Testis (tissue), 2 donors: ENCODE measurements at regions not wholly inside any gene's neighbourhood (a gene's known extent, or its start where the extent isn't known, plus 50 kb on each side); places are given as distances from the start of the nearest gene placed in this dataset.

Experiments used
- DNase-seq: peaks from one replicate; pipeline ENCODE4 v3.0.0-alpha.2; 2019
- H3K27ac ChIP-seq, 2 donors: fragments of 200-600 bp; sonication (generic); one replicate each; pipeline ENCODE4 v1.5.1; 2019
- H3K27me3 ChIP-seq: fragments of 200-600 bp; sonication (generic); one replicate; pipeline ENCODE4 v1.5.1; 2019
- H3K36me3 ChIP-seq: fragments of 200-600 bp; sonication (generic); one replicate; pipeline ENCODE4 v1.5.1; 2017; ENCODE audit warnings: low read depth; ENCODE audit errors: missing control alignments
- H3K4me1 ChIP-seq: fragments of 200-600 bp; sonication (generic); one replicate; pipeline ENCODE4 v1.5.1; 2019
- H3K4me3 ChIP-seq, 2 donors: fragments of 200-600 bp; sonication (generic); one replicate each; pipeline ENCODE4 v1.5.1; 2017 to 2019
- H3K9me3 ChIP-seq: fragments of 200-600 bp; sonication (generic); one replicate; pipeline ENCODE4 v1.5.1; 2017
- CTCF ChIP-seq, 3 experiments: fragments of 450-650 bp in 2 of 3; fragments of 200-600 bp in 1 of 3; sonication (generic) in 1 of 3; IDR thresholded peaks; one replicate each; pipeline ENCODE4 v1.5.1; 2016 to 2019; ENCODE audit warnings: antibody characterized with exemption in 3 of 3, mild to moderate bottlenecking in 2 of 3, moderate library complexity in 1 of 3
- POLR2A ChIP-seq: fragments of 450-650 bp; IDR thresholded peaks from one replicate; pipeline ENCODE4 v1.6.1; 2017; ENCODE audit warnings: antibody characterized with exemption, mild to moderate bottlenecking, moderate library complexity
- WGBS, 2 donors: methylation state at CpG; one replicate each; pipeline ENCODE4 v1.1.5; 2018; 5-methylcytosine and 5-hydroxymethylcytosine counted together
- intact Hi-C: fragments of 100-400 bp; cut with DNase I; formaldehyde crosslinking; loops from one replicate; pipeline ENCODE4 v1.15.1; 2023; ENCODE audit warnings: low total_unique reads

DNA sequence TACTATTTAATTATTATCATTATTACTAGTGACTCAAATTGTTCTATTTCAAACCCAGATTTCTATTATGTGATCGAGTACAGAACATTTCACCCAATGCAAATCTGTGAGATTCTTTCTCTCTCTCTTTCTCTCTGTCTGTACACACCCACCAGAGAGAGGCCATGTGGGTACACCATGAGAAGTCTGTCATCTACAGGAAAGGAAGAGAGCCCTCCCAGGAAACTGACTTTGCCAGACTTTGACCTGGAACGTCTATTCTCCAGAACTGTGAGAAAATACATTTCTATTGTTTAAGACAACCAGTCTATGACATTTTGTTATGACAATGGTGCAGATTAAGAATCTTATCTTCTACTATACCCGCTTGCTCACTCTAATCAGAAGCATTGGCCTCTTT, 1091.6 kb downstream of the TTLL7 start:
- H3K27ac ChIP-seq, result no peak overlapping the region
- WGBS, 2 donors, result 85% methylated on average over 3 of the region's 3 CpGs
- no peaks in the 10 kb centered on the region for H3K27me3 ChIP-seq
- TF ChIP-seq CTCF (IDR thresholded peaks at IDR 0.05) (no peak), POLR2A (no peak)
- H3K9me3 ChIP-seq, result no peaks in the 10 kb centered on the region
- H3K36me3 ChIP-seq, result no peaks in the 10 kb centered on the region
- no peak for DNase-seq
- intact Hi-C loops, result no loop called here
- H3K4me1 ChIP-seq, result no peaks in the 10 kb centered on the region
- no peak overlapping the region for H3K4me3 ChIP-seq

DNA sequence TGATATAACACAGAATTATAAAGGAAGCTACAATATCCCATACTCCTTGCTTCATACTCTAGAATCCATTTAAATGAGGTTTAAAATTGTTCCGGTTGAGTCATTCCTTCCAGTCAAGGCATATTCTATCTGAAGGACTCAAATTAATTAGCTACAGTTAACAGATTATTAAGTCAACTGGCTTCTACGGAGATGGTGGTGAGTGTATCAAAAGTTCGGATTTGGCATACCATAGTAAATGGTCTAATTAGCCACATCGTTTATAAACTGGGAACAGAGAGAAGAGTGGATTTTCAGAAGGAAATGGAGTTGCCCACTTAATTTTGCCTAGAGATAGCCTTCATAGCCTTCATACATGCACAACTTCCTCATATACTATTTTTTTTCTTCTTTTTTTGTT, 1095.3 kb downstream of the TTLL7 start:
- Histone ChIP-seq H3K9me3 (no peaks in the 10 kb centered on the region), H3K4me3 (no peak overlapping the region), H3K4me1 (no peaks in the 10 kb centered on the region), H3K27ac (no peak overlapping the region), H3K36me3 (no peaks in the 10 kb centered on the region), H3K27me3 (no peaks in the 10 kb centered on the region)
- WGBS, 2 donors, result 76 to 85% methylated on average over 4 of the region's 4 CpGs
- no peak for DNase-seq
- TF ChIP-seq POLR2A (no peak), CTCF (IDR thresholded peaks at IDR 0.05) (no peak)
- intact Hi-C loops, result no loop called here

- no peaks in the 10 kb centered on the region for H3K36me3 ChIP-seq
- WGBS, 2 donors, result 80 to 83% methylated on average over 5 of the region's 5 CpGs
- intact Hi-C loops, result no loop called here
- no peak for DNase-seq
- H3K27me3 ChIP-seq, result no peaks in the 10 kb centered on the region
- H3K9me3 ChIP-seq, result no peaks in the 10 kb centered on the region
- no peak overlapping the region for H3K27ac ChIP-seq
- TF ChIP-seq CTCF (IDR thresholded peaks at IDR 0.05) (no peak), POLR2A (no peak)
- no peak overlapping the region for H3K4me3 ChIP-seq
- H3K4me1 ChIP-seq, result no peaks in the 10 kb centered on the region
These were observed 1097.4 kb downstream of the TTLL7 start for GRCh38 chr1:82901561-82901960.

- H3K9me3 ChIP-seq, result no peaks in the 10 kb centered on the region
- TF ChIP-seq CTCF (IDR thresholded peaks at IDR 0.05), result no peak
- TF ChIP-seq POLR2A, result no peak
- no peak overlapping the region for H3K27ac ChIP-seq
- H3K27me3 ChIP-seq, result no peaks in the 10 kb centered on the region
- H3K4me1 ChIP-seq, result no peaks in the 10 kb centered on the region
- no peaks in the 10 kb centered on the region for H3K36me3 ChIP-seq
- intact Hi-C loops, result no loop called here
- H3K4me3 ChIP-seq, result no peak overlapping the region
- DNase-seq, result no peak
- 84 to 86% methylated on average over 1 of the region's 1 CpG for WGBS, 2 donors
These were observed 1097.8 kb downstream of the TTLL7 start for GRCh38 chr1:82901118-82901517.

GRCh38 chr1:82899017-82899416, 1098.3 kb downstream of the ADGRL2 start:
- 74 to 77% methylated on average over 3 of the region's 3 CpGs for WGBS, 2 donors
- TF ChIP-seq POLR2A (no peak), CTCF (IDR thresholded peaks at IDR 0.05) (no peak)
- intact Hi-C loops, result no loop called here

More at GRCh38 chr1:82899017-82899416, 1098.3 kb downstream of the ADGRL2 start:
- H3K27me3 ChIP-seq, result no peaks in the 10 kb centered on the region
- H3K27ac ChIP-seq, result no peak overlapping the region
- no peaks in the 10 kb centered on the region for H3K4me1 ChIP-seq
- H3K9me3 ChIP-seq, result no peaks in the 10 kb centered on the region
- H3K4me3 ChIP-seq, result no peak overlapping the region
- no peak for DNase-seq
- no peaks in the 10 kb centered on the region for H3K36me3 ChIP-seq
